ENCODE measurements at regions not wholly inside any gene's neighbourhood (a gene's known extent, or its start where the extent isn't known, plus 50 kb on each side); places are given as distances from the start of the nearest gene placed in this dataset.
"Not testable (repeated sequence)": the region's sequence is repeated elsewhere in the genome, so short reads cannot be mapped to it uniquely, and the experiment has no call there.

GRCh38 chr7:29649028-29649716, 85.5 kb downstream of the PRR15 start:
- Histone ChIP-seq H3K9me3 (no peaks in the 10 kb centered on the region), H3K4me1 (no peaks in the 10 kb centered on the region), H3K36me3 (ENCODE audit: low read depth, missing control alignments) (no peaks in the 10 kb centered on the region), H3K27me3 (no peaks in the 10 kb centered on the region), H3K27ac (no peak overlapping the region), H3K4me3 (peak overlapping the region in 1 of 2 donors; percentile 4)
- DNase-seq: no peak
- TF ChIP-seq POLR2A (IDR thresholded peaks at IDR 0.05) (no peak), CTCF (IDR thresholded peaks at IDR 0.05) (no peak)
- intact Hi-C loops (cut with DNase I; ENCODE audit: low total_unique reads): no loop called here
- 54 to 83% methylated on average over 29 to 32 of the region's 33 CpGs for WGBS, 2 donors

- H3K36me3 ChIP-seq (ENCODE audit: low read depth, missing control alignments): no peaks in the 10 kb centered on the region
- intact Hi-C loops (cut with DNase I; ENCODE audit: low total_unique reads): no loop called here
- 32 to 92% methylated on average over 13 to 21 of the region's 21 CpGs for WGBS, 2 donors
- H3K9me3 ChIP-seq: no peaks in the 10 kb centered on the region
- no peak overlapping the region for H3K27ac ChIP-seq
- no peak for TF ChIP-seq CTCF (IDR thresholded peaks at IDR 0.05)
- no peak for TF ChIP-seq POLR2A (IDR thresholded peaks at IDR 0.05)
- no peak for DNase-seq
- H3K4me1 ChIP-seq: no peaks in the 10 kb centered on the region
- no peaks in the 10 kb centered on the region for H3K27me3 ChIP-seq
- H3K4me3 ChIP-seq: peak overlapping the region; percentile 4 to 18
Measured at GRCh38 chr7:29649876-29650275, 86.2 kb downstream of the PRR15 start.

GRCh38 chr7:29651477-29651876, 87.8 kb downstream of the PRR15 start:
- Histone ChIP-seq H3K27ac (no peak overlapping the region), H3K4me3 (no peak overlapping the region), H3K36me3 (ENCODE audit: low read depth, missing control alignments) (no peaks in the 10 kb centered on the region), H3K9me3 (no peaks in the 10 kb centered on the region), H3K27me3 (no peaks in the 10 kb centered on the region), H3K4me1 (no peaks in the 10 kb centered on the region)
- TF ChIP-seq POLR2A (IDR thresholded peaks at IDR 0.05) (no peak), CTCF (IDR thresholded peaks at IDR 0.05) (no peak)
- no peak for DNase-seq
- intact Hi-C loops (cut with DNase I; ENCODE audit: low total_unique reads): no loop called here
- 66 to 77% methylated on average over 2 of the region's 2 CpGs for WGBS, 2 donors

GRCh38 chr7:29652556-29652955, 88.9 kb downstream of the PRR15 start:
- DNase-seq: no peak
- no peaks in the 10 kb centered on the region for H3K4me1 ChIP-seq
- H3K9me3 ChIP-seq: no peaks in the 10 kb centered on the region
- intact Hi-C loops (cut with DNase I; ENCODE audit: low total_unique reads): no loop called here
- H3K27ac ChIP-seq: no peak overlapping the region
- H3K36me3 ChIP-seq (ENCODE audit: low read depth, missing control alignments): no peaks in the 10 kb centered on the region
- no peak overlapping the region for H3K4me3 ChIP-seq
- 41 to 58% methylated on average over 2 of the region's 2 CpGs for WGBS, 2 donors
- no peaks in the 10 kb centered on the region for H3K27me3 ChIP-seq
- no peak for TF ChIP-seq CTCF (IDR thresholded peaks at IDR 0.05)
- TF ChIP-seq POLR2A (IDR thresholded peaks at IDR 0.05): no peak

GRCh38 chr7:29654340-29654739, 90.7 kb downstream of the PRR15 start:
- DNase-seq; H3K4me1 ChIP-seq; intact Hi-C loops (cut with DNase I; ENCODE audit: low total_unique reads); H3K9me3 ChIP-seq; H3K4me3 ChIP-seq; H3K36me3 ChIP-seq (ENCODE audit: low read depth, missing control alignments); H3K27me3 ChIP-seq; H3K27ac ChIP-seq: not testable (repeated sequence)
- WGBS, 2 donors: 83 to 93% methylated on average over 4 of the region's 4 CpGs

Measured in testis (tissue), 2 donors.